ENCODE measurements at regions not wholly inside any gene's neighbourhood (a gene's known extent, or its start where the extent isn't known, plus 50 kb on each side); places are given as distances from the start of the nearest gene placed in this dataset.

DNA sequence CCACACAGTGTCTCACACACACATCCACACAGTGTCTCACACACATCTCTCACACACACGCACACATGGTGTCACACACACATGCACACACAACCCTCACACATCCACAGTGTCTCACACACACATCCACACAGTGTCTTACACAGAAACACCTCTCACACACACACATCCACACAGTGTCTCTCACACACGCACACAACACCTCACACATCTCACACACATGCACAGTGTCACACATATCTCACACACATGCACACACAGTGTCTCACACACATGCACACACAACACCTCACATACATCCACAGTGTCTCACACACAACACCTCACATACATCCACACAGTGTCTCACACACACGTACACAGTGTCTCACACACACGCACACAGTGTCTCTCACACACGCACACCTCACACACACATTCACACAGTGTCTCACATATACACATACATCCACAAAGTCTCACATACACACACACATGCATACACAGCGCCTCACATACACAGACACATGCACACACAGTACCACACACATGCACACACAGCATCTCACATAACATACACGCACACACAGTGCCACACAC lies 473.9 kb upstream of the HS6ST1 start:
- H3K4me3 Mint-ChIP-seq (ENCODE audit: unreplicated experiment), result no peak overlapping the region
- no TSS peak for BruUV-seq (replicated peaks)
- H3K27ac Mint-ChIP-seq (ENCODE audit: unreplicated experiment), result no peak overlapping the region
- H3K4me1 ChIP-seq, result no peaks in the 10 kb centered on the region
- H3K36me3 Mint-ChIP-seq (ENCODE audit: insufficient read depth, unreplicated experiment), result no peaks in the 10 kb centered on the region
- H3K27me3 Mint-ChIP-seq (ENCODE audit: insufficient read depth, unreplicated experiment), result no peaks in the 10 kb centered on the region
- no peaks in the 10 kb centered on the region for H3K4me1 Mint-ChIP-seq (ENCODE audit: low read depth, unreplicated experiment)
- no peaks in the 10 kb centered on the region for H3K27me3 ChIP-seq (replicated peaks; ENCODE audit: control insufficient read depth, insufficient read depth, low read length)
- peaks cover 10% of the 10 kb centered on the region for H3K9me3 Mint-ChIP-seq (ENCODE audit: unreplicated experiment)
- DNase-seq, result no peak
- intact Hi-C loops (cut with micrococcal nuclease; ENCODE audit: unreplicated experiment), result no loop called here
- no peak for TF ChIP-seq CTCF (IDR thresholded peaks at IDR 0.05; ENCODE audit: insufficient read depth in 1 of 2, low read depth in 1 of 2, low read length in 1 of 2, severe bottlenecking in 1 of 2, unreplicated experiment in 1 of 2)
- POLR2A ChIA-PET, result no interaction called here
- H3K36me3 ChIP-seq (ENCODE audit: control insufficient read depth, insufficient read depth, low read length), result no peaks in the 10 kb centered on the region
- H3K9me3 ChIP-seq, result no peaks in the 10 kb centered on the region; the same call in 1 of the 2 replicates
- CTCF ChIA-PET, result no interaction called here
- H3K4me3 ChIP-seq (ENCODE audit: low read depth, low read length), result no peak overlapping the region

GRCh38 chr2:128793404-128793803 lies 474.7 kb upstream of the HS6ST1 start:
- TF ChIP-seq CTCF (IDR thresholded peaks at IDR 0.05; ENCODE audit: insufficient read depth in 1 of 2, low read depth in 1 of 2, low read length in 1 of 2, severe bottlenecking in 1 of 2, unreplicated experiment in 1 of 2), result no peak
- Mint-ChIP-seq H3K4me1 (ENCODE audit: low read depth, unreplicated experiment) (no peaks in the 10 kb centered on the region), H3K9me3 (ENCODE audit: unreplicated experiment) (peaks cover 7% of the 10 kb centered on the region), H3K27ac (ENCODE audit: unreplicated experiment) (no peak overlapping the region), H3K27me3 (ENCODE audit: insufficient read depth, unreplicated experiment) (no peaks in the 10 kb centered on the region), H3K4me3 (ENCODE audit: unreplicated experiment) (no peak overlapping the region), H3K36me3 (ENCODE audit: insufficient read depth, unreplicated experiment) (no peaks in the 10 kb centered on the region)
- Histone ChIP-seq H3K9me3 (no peaks in the 10 kb centered on the region; the same call in 1 of the 2 replicates), H3K36me3 (ENCODE audit: control insufficient read depth, insufficient read depth, low read length) (no peaks in the 10 kb centered on the region), H3K4me1 (no peaks in the 10 kb centered on the region), H3K4me3 (ENCODE audit: low read depth, low read length) (no peak overlapping the region), H3K27me3 (replicated peaks; ENCODE audit: control insufficient read depth, insufficient read depth, low read length) (no peaks in the 10 kb centered on the region)
- CTCF ChIA-PET, result no interaction called here
- intact Hi-C loops (cut with micrococcal nuclease; ENCODE audit: unreplicated experiment), result no loop called here
- no TSS peak for BruUV-seq (replicated peaks)
- no peak for DNase-seq
- POLR2A ChIA-PET, result no interaction called here

GRCh38 chr2:128794285-128794684 lies 475.6 kb upstream of the HS6ST1 start:
- Mint-ChIP-seq H3K4me1 (ENCODE audit: low read depth, unreplicated experiment) (no peaks in the 10 kb centered on the region), H3K27me3 (ENCODE audit: insufficient read depth, unreplicated experiment) (no peaks in the 10 kb centered on the region), H3K27ac (ENCODE audit: unreplicated experiment) (no peak overlapping the region), H3K9me3 (ENCODE audit: unreplicated experiment) (no peaks in the 10 kb centered on the region), H3K36me3 (ENCODE audit: insufficient read depth, unreplicated experiment) (no peaks in the 10 kb centered on the region), H3K4me3 (ENCODE audit: unreplicated experiment) (no peak overlapping the region)
- Histone ChIP-seq H3K36me3 (ENCODE audit: control insufficient read depth, insufficient read depth, low read length) (no peaks in the 10 kb centered on the region), H3K4me1 (no peaks in the 10 kb centered on the region), H3K27me3 (replicated peaks; ENCODE audit: control insufficient read depth, insufficient read depth, low read length) (no peaks in the 10 kb centered on the region), H3K4me3 (ENCODE audit: low read depth, low read length) (no peak overlapping the region), H3K9me3 (no peaks in the 10 kb centered on the region; the same call in 1 of the 2 replicates)
- intact Hi-C loops (cut with micrococcal nuclease; ENCODE audit: unreplicated experiment), result no loop called here
- DNase-seq, result no peak
- no TSS peak for BruUV-seq (replicated peaks)
- CTCF ChIA-PET, result no interaction called here
- POLR2A ChIA-PET, result no interaction called here
- no peak for TF ChIP-seq CTCF (IDR thresholded peaks at IDR 0.05; ENCODE audit: insufficient read depth in 1 of 2, low read depth in 1 of 2, low read length in 1 of 2, severe bottlenecking in 1 of 2, unreplicated experiment in 1 of 2)

All from Caco-2 (cell line).